Neural cell (in vitro differentiated cells): ENCODE measurements at regions not wholly inside any gene's neighbourhood (a gene's known extent, or its start where the extent isn't known, plus 50 kb on each side); places are given as distances from the start of the nearest gene placed in this dataset.

Experiments
- CTCF ChIP-seq: fragments of 450-650 bp; IDR thresholded peaks from 2 replicates; pipeline ENCODE4 v1.5.1; 2014; ENCODE audit warnings: antibody characterized with exemption, mild to moderate bottlenecking, moderate library complexity; ENCODE audit not compliant: poor library complexity, severe bottlenecking
- EP300 ChIP-seq: fragments of 450-650 bp; conservative IDR thresholded peaks from 2 replicates; pipeline ENCODE4 v1.6.1; 2014; ENCODE audit warnings: antibody characterized with exemption, mild to moderate bottlenecking, moderate library complexity; ENCODE audit not compliant: poor library complexity, severe bottlenecking
- EZH2 ChIP-seq: fragments of 200-600, 300-800 bp; shearing (Covaris generic), sonication (generic); IDR thresholded peaks from 2 replicates; pipeline ENCODE4 v1.6.1; 2014; ENCODE audit warnings: antibody characterized with exemption, low read length, borderline replicate concordance, mild to moderate bottlenecking; ENCODE audit not compliant: insufficient read depth, poor library complexity, severe bottlenecking
- MXI1 ChIP-seq: fragments of 450-650 bp; conservative IDR thresholded peaks from 2 replicates; pipeline ENCODE4 v1.6.1; 2014; ENCODE audit warnings: antibody characterized with exemption, mild to moderate bottlenecking; ENCODE audit not compliant: poor library complexity, severe bottlenecking
- POLR2AphosphoS5 ChIP-seq: IDR thresholded peaks from 2 replicates; pipeline ENCODE4 v1.6.1; 2012
- RAD21 ChIP-seq: fragments of 450-650 bp; conservative IDR thresholded peaks from 2 replicates; pipeline ENCODE4 v1.6.1; 2014; ENCODE audit warnings: antibody characterized with exemption, mild to moderate bottlenecking, moderate library complexity
- REST ChIP-seq: IDR thresholded peaks from 2 replicates; pipeline ENCODE4 v1.6.1; 2012; ENCODE audit warnings: borderline replicate concordance
- TAF1 ChIP-seq: IDR thresholded peaks from 2 replicates; pipeline ENCODE4 v1.6.1; 2012; ENCODE audit warnings: low read depth

GRCh38 chr3:174776636-174777035 is 82.5 kb upstream of the NAALADL2 start:
- TF ChIP-seq RAD21 (no peak), POLR2AphosphoS5 (no peak), CTCF (no peak), EZH2 (no peak), EP300 (no peak), MXI1 (no peak), TAF1 (no peak), REST (no peak)
